Gastrocnemius medialis (tissue), 4 donors: ENCODE measurements at regions not wholly inside any gene's neighbourhood (a gene's known extent, or its start where the extent isn't known, plus 50 kb on each side); places are given as distances from the start of the nearest gene placed in this dataset.

Experiments used
- ATAC-seq, 2 donors: fragments of 150-250 bp; one replicate each; pipeline ENCODE4 v1.9.1; 2016
- DNase-seq, 2 donors: peaks; one replicate each; pipeline ENCODE4 v3.0.0-alpha.2; 2019
- H3K27ac ChIP-seq, 4 donors: fragments of 200-600 bp; sonication (generic); 1 replicate in 1 of 4; 2 replicates in 3 of 4; pipeline ENCODE4 v1.5.1; 2016 to 2018; ENCODE audit warnings: mild to moderate bottlenecking in 2 of 4, moderate library complexity in 1 of 4
- H3K27me3 ChIP-seq, 3 donors: fragments of 200-600 bp; sonication (generic) in 2 of 3; 1 replicate in 1 of 3; 2 replicates in 2 of 3; pipeline versions ENCODE4 v1.5.1 to v1.6.0; 2016 to 2019; ENCODE audit warnings: mild to moderate bottlenecking in 1 of 3, moderate library complexity in 1 of 3
- H3K36me3 ChIP-seq, 2 donors: fragments of 200-600 bp; sonication (generic) in 1 of 2; one replicate each; pipeline ENCODE4 v1.5.1; 2017 to 2018
- H3K4me1 ChIP-seq, 2 donors: fragments of 200-600 bp; sonication (generic) in 1 of 2; one replicate each; pipeline ENCODE4 v1.5.1; 2016 to 2017; ENCODE audit warnings: mild to moderate bottlenecking in 2 of 2
- H3K4me3 ChIP-seq, 4 donors: fragments of 200-600 bp; sonication (generic) in 3 of 4; 1 replicate in 1 of 4; 2 replicates in 3 of 4; pipeline ENCODE4 v1.5.1; 2016 to 2019; ENCODE audit warnings: mild to moderate bottlenecking in 2 of 4
- H3K9me3 ChIP-seq, 3 donors: fragments of 200-600 bp; sonication (generic) in 2 of 3; 1 replicate in 1 of 3; 2 replicates in 2 of 3; pipeline ENCODE4 v1.5.1; 2016 to 2019
- POLR2A ChIP-seq, 2 donors: fragments of 450-650 bp; IDR thresholded peaks; one replicate each; pipeline ENCODE4 v1.6.1; 2017; ENCODE audit warnings: antibody characterized with exemption in 2 of 2, mild to moderate bottlenecking in 2 of 2, moderate library complexity in 2 of 2
- in situ Hi-C, 4 donors: fragments of 200-750 bp; cut with MboI; loops; one replicate each; pipeline versions ENCODE4 v1.15.0 to v1.8.0; 2017; ENCODE audit warnings: low sequenced_read_pairs in 4 of 4
- intact Hi-C: fragments of 100-400 bp; cut with DNase I; formaldehyde crosslinking; loops from one replicate; pipeline ENCODE4 v1.15.1; 2023; ENCODE audit warnings: low total_unique reads
- TF ChIP-seq, protein P1 (sequence below), 5 experiments: fragments of 450-650 bp in 3 of 5; fragments of 200-600 bp in 2 of 5; sonication (generic) in 2 of 5; IDR thresholded peaks in 4 of 5; conservative IDR thresholded peaks in 1 of 5; 1 replicate in 4 of 5; 2 replicates in 1 of 5; pipeline ENCODE4 v1.5.1; 2016 to 2019; ENCODE audit warnings: antibody characterized with exemption in 5 of 5, mild to moderate bottlenecking in 3 of 5, moderate library complexity in 3 of 5

- Histone ChIP-seq H3K27me3 (no peaks in the 10 kb centered on the region), H3K9me3 (no peaks in the 10 kb centered on the region), H3K4me1 (peaks cover 4 to 12% of the 10 kb centered on the region in 2 donors), H3K4me3 (no peak overlapping the region), H3K36me3 (no peaks in the 10 kb centered on the region), H3K27ac (peak overlapping the region in 1 of 4 donors; percentile 40)
- DNase-seq, result no peak
- ATAC-seq, result no peak
- in situ Hi-C loops, result no loop called here
- intact Hi-C loops, result no loop called here
- TF ChIP-seq, protein P1, sequence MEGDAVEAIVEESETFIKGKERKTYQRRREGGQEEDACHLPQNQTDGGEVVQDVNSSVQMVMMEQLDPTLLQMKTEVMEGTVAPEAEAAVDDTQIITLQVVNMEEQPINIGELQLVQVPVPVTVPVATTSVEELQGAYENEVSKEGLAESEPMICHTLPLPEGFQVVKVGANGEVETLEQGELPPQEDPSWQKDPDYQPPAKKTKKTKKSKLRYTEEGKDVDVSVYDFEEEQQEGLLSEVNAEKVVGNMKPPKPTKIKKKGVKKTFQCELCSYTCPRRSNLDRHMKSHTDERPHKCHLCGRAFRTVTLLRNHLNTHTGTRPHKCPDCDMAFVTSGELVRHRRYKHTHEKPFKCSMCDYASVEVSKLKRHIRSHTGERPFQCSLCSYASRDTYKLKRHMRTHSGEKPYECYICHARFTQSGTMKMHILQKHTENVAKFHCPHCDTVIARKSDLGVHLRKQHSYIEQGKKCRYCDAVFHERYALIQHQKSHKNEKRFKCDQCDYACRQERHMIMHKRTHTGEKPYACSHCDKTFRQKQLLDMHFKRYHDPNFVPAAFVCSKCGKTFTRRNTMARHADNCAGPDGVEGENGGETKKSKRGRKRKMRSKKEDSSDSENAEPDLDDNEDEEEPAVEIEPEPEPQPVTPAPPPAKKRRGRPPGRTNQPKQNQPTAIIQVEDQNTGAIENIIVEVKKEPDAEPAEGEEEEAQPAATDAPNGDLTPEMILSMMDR (IDR thresholded peaks at IDR 0.05 in 4 of 5, conservative IDR thresholded peaks at IDR 0.05 in 1 of 5), result no peak
- no peak for TF ChIP-seq POLR2A (IDR thresholded peaks at IDR 0.05)
Measured at GRCh38 chr2:143946436-143947391, 573.2 kb downstream of the ZEB2 start.

- ATAC-seq, result no peak
- Histone ChIP-seq H3K27ac (no peak overlapping the region), H3K9me3 (no peaks in the 10 kb centered on the region), H3K4me3 (no peak overlapping the region), H3K36me3 (no peaks in the 10 kb centered on the region), H3K27me3 (no peaks in the 10 kb centered on the region), H3K4me1 (peaks cover 0 to 9% of the 10 kb centered on the region in 2 donors)
- in situ Hi-C loops, result no loop called here
- no peak for TF ChIP-seq POLR2A (IDR thresholded peaks at IDR 0.05)
- TF ChIP-seq, protein P1 (IDR thresholded peaks at IDR 0.05 in 4 of 5, conservative IDR thresholded peaks at IDR 0.05 in 1 of 5), result no peak
- intact Hi-C loops, result no loop called here
- no peak for DNase-seq
Measured at GRCh38 chr2:143942486-143942885, 577.4 kb downstream of the ZEB2 start.

DNA sequence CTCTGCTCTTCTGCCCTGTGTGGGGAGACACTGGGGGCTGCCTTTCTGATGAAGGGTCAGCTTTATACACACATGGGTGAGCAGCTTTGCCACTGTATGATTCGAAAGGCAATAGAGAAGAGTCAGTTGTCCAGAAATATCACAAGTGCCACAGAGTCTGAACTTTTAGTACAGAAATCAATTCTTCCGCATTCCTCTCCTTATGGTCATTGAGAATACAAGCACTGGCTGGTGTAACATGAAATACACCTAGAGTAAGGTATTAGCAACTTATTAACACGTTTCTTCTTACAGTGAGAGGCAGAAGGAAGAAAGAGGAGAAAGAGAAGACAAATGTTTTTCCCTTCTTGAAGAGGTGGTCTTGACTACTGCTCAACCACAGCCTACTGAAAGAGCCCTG lies 579.2 kb downstream of the ZEB2 start:
- DNase-seq, result no peak
- TF ChIP-seq, protein P1 (IDR thresholded peaks at IDR 0.05 in 4 of 5, conservative IDR thresholded peaks at IDR 0.05 in 1 of 5), result no peak
- TF ChIP-seq POLR2A (IDR thresholded peaks at IDR 0.05), result no peak
- Histone ChIP-seq H3K36me3 (no peaks in the 10 kb centered on the region), H3K4me1 (peaks cover 0 to 9% of the 10 kb centered on the region in 2 donors), H3K9me3 (no peaks in the 10 kb centered on the region), H3K27ac (no peak overlapping the region), H3K27me3 (no peaks in the 10 kb centered on the region), H3K4me3 (no peak overlapping the region)
- intact Hi-C loops, result no loop called here
- ATAC-seq, result no peak
- in situ Hi-C loops, result no loop called here

DNA sequence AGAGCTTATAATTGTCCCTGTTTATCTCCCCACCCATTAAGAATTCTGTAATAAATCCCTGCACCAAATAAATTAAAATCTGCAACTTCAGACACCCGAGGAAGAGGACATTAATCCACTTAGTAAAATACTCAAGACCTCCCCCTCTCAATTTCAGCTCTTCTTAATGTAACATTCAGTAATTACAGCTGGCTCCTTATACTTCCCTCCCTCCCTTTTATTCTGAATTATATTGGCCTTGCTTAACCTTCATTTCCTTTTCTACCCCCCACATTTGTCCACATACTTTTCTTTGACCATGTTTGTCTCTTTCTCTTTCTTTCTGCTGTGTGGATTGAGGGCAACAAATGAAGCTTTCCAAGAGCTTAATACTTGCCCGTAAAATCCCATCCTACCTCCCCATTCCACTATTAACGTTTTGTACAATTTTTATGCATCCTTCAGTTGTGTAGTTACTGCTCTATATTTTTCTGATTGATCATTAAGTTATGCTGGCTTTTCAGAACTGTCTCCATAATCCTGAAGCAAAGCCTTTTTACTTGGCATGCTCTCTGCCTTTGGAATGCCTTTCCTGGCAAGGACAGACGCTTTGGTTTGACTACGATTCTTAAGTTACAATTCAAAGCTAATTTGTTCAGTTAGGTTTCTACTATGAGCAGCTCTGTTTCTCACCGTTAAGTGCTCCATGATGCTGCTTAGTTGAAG lies 580.1 kb downstream of the ZEB2 start:
- TF ChIP-seq, protein P1 (IDR thresholded peaks at IDR 0.05 in 4 of 5, conservative IDR thresholded peaks at IDR 0.05 in 1 of 5), result no peak
- no peak for TF ChIP-seq POLR2A (IDR thresholded peaks at IDR 0.05)
- intact Hi-C loops (no loop called here), in situ Hi-C loops (no loop called here)
- DNase-seq (no peak), ATAC-seq (no peak)
- Histone ChIP-seq H3K9me3 (no peaks in the 10 kb centered on the region), H3K4me3 (no peak overlapping the region), H3K4me1 (peaks cover 0 to 9% of the 10 kb centered on the region in 2 donors), H3K36me3 (no peaks in the 10 kb centered on the region), H3K27ac (no peak overlapping the region), H3K27me3 (no peaks in the 10 kb centered on the region)
